GM18870 (cell line): ENCODE measurements at regions not wholly inside any gene's neighbourhood (a gene's known extent, or its start where the extent isn't known, plus 50 kb on each side); places are given as distances from the start of the nearest gene placed in this dataset.
A peak's percentile ranks its signal among the peaks of the same experiment; 100 is the strongest.

Experiments used
- ATAC-seq: cut with Tn5 transposase; IDR thresholded peaks from one replicate; pipeline ENCODE4 v1.9.1; 2021; ENCODE audit warnings: moderate library complexity; ENCODE audit not compliant: unreplicated experiment

GRCh38 chr5:40288800-40289485 lies 390.8 kb upstream of the PTGER4 start:
- ATAC-seq: no peak

- no peak for ATAC-seq
Observed at GRCh38 chr5:40284863-40285262, 394.9 kb upstream of the PTGER4 start.

GRCh38 chr5:40278881-40279280 lies 400.8 kb upstream of the PTGER4 start:
- no peak for ATAC-seq

- ATAC-seq: peak; percentile 73
Observed at GRCh38 chr5:40277161-40277906, 402.4 kb upstream of the PTGER4 start.

- no peak for ATAC-seq
Observed at GRCh38 chr5:40276426-40277102, 403.2 kb upstream of the PTGER4 start.

GRCh38 chr5:40274568-40274967 lies 405.1 kb upstream of the PTGER4 start:
- ATAC-seq: no peak

GRCh38 chr5:40273936-40274335 lies 405.8 kb upstream of the PTGER4 start:
- no peak for ATAC-seq

GRCh38 chr5:40271476-40271875 lies 408.2 kb upstream of the PTGER4 start:
- no peak for ATAC-seq

GRCh38 chr5:40270274-40270845 lies 409.4 kb upstream of the PTGER4 start:
- no peak for ATAC-seq

- ATAC-seq: no peak
Observed at GRCh38 chr5:40268088-40268487, 411.6 kb upstream of the PTGER4 start.

GRCh38 chr5:40266952-40267351 lies 412.8 kb upstream of the PTGER4 start:
- no peak for ATAC-seq

- ATAC-seq: no peak
Observed at GRCh38 chr5:40261984-40262383, 417.7 kb upstream of the PTGER4 start.

GRCh38 chr5:40260361-40260760 lies 419.4 kb upstream of the PTGER4 start:
- no peak for ATAC-seq

- no peak for ATAC-seq
Observed at GRCh38 chr5:40258222-40258621, 421.5 kb upstream of the PTGER4 start.

- ATAC-seq: no peak
Observed at GRCh38 chr5:40240671-40241070, 439.0 kb upstream of the PTGER4 start.

GRCh38 chr5:40240111-40240510 lies 439.6 kb upstream of the PTGER4 start:
- no peak for ATAC-seq

GRCh38 chr5:40238066-40238745 lies 441.5 kb upstream of the PTGER4 start:
- ATAC-seq: no peak

- no peak for ATAC-seq
Observed at GRCh38 chr5:40235471-40236400, 444.0 kb upstream of the PTGER4 start.

- no peak for ATAC-seq
Observed at GRCh38 chr5:40233268-40233667, 446.4 kb upstream of the PTGER4 start.

- no peak for ATAC-seq
Observed at GRCh38 chr5:40227931-40228330, 451.8 kb upstream of the PTGER4 start.
